Activated naive CD4-positive, alpha-beta T cell treated with Interleukin-2 at 50 U/mL for 16 hours (primary cell): ENCODE measurements at regions not wholly inside any gene's neighbourhood (a gene's known extent, or its start where the extent isn't known, plus 50 kb on each side); places are given as distances from the start of the nearest gene placed in this dataset.

ENCODE experiments used
- DNase-seq: peaks from one replicate; pipeline ENCODE4 v3.0.0-alpha.2; 2020

DNA sequence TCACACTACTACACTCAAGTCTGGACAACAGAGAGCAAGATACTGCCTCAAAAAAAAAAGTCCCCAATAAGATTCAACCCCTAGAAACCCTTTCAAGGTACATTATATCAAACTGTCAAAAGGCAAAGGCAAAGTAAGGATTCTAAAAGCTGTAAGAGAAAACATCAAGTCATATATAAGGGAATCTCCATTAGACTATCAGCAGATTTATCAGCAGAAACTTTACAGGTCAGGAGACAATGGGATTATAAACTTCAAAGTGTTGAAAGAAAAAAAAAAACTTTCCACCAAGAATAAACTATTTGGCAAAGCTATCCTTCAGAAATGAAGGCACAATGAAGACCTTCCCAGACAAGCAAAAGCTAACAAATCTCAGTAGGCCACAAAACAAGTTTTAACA is 63.5 kb upstream of the DMRT1 start:
- no peak for DNase-seq

DNA sequence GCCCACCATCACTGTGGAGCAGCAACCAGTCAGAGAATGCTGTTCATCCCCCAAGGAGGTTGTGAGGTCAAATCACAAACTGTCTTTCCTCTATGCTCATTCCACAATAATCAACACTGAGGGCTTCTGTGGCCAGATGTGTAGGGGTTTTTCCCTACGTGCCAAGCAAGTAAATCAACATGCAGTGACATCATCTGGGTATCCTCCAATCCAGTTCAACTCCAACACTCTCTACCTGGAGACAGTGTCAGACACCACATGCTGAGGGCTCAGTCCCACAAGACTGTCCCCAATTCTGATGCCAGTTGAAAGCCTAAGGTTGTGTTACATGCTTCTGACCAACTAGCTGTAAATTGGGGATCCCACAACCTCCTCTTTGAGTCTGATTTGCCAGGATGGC is 57.3 kb upstream of the DMRT1 start:
- DNase-seq = no peak

DNA sequence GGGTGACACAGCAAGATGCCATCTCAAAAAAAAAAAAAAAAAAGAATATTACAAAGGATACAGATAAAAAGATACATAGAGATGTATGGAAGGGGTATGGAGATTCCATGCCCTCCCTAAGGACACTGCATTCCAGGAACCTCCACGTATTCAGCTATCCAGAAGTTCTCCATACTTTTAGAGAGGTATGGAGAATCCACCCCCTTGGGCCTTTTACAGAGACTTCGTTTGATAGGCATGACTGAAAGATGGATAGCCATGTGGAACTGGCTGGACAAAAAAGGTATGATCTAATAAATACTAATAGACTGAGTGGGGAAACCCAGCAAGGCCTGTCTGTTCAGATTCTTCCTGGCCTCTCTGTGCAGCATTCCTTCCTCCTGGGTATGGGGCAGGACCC is 56.6 kb upstream of the DMRT1 start:
- DNase-seq = no peak

DNA sequence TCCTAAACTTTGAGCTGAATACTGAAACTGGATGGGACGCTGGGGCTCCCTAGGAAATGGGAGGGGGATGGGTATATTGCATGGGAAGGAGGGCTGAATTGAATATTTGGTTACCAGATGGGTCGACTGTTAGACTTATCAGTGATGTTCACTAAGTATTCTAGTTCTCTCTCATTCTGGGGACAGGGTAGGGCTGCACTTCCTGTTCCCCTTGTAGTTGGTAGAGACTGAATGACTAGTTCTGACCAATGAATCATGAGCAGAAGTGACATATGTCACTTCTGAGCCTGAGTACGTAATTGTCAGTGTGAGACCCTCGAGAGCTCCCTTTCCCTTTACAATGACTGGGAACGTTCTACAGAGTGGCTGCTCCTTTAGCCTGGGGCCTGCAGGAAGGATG is 55.5 kb upstream of the DMRT1 start:
- DNase-seq = no peak

DNA sequence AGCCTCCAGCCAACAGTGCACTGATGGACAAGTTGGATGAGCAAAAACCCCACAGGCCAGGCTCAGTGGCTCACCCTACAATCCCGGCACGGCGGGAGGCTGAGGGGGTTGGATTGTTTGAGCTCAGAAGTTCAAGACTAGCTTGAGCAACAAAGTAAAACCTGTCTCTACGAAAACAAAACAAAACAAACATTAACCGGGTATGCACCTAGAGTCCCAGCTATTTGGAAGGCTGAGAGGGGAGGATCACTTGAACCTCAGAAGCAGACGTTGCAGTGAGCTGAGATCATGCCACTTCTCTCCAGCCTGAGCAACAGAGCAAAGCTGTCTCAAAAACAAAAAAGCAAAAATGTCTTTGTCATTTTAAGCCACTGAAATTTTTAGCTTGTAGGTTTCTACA is 55.1 kb upstream of the DMRT1 start:
- DNase-seq = no peak

DNA sequence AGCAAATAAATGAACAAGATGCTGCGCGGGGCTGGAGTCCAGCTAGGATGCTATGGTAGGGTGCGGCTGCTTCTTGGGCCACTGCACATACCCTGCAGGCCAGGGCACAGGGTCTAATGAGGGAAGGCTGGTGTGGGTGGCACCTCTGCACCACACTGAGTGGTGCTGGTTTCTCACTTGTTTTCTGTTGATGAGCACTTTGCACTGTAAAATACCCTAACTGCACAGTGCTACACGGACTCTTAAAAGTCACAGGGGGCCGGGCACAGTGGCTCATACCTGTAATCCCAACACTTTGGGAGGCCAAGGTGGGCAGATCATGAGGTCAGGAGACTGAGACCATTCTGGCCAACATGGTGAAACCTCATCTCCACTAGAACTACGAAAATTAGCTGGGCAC is 52.7 kb upstream of the DMRT1 start:
- no peak for DNase-seq
